ENCODE measurements at regions not wholly inside any gene's neighbourhood (a gene's known extent, or its start where the extent isn't known, plus 50 kb on each side); places are given as distances from the start of the nearest gene placed in this dataset.
"Not testable (repeated sequence)": the region's sequence is repeated elsewhere in the genome, so short reads cannot be mapped to it uniquely, and the experiment has no call there.

DNA sequence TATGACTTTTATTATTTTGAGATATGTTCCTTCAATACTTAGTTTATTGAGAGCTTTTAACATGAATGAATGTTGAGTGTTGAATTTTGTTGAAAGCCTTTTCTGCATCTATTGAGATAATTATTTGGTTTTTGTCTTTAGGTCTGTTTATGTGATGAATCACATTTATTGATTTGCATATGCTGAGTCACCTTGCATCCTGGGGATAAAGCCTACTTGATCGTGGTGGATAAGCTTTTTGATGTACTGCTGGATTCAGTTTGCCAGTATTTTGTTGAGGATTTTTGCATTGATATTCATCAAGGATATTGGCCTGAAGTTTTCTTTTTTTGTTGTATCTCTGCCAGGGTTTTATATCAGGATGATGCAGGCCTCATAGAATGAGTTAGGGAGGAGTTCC, 106.5 kb upstream of the DAZL start:
- in situ Hi-C loops (cut with MboI); POLR2A ChIA-PET: not testable (repeated sequence)

GRCh38 chr3:16715281-16715680, 110.1 kb upstream of the DAZL start:
- Histone ChIP-seq H2AFZ (ENCODE audit: control insufficient read depth, low read depth, low read length) (no peak overlapping the region), H3K9me3 (replicated peaks; ENCODE audit: control insufficient read depth, insufficient read depth, low read length) (no peaks in the 10 kb centered on the region; the same call in 2 of the 3 replicates), H3K27ac (ENCODE audit: control insufficient read depth, insufficient read depth) (no peak overlapping the region), H3K36me3 (ENCODE audit: control insufficient read depth in 2 of 2, insufficient read depth in 2 of 2, low read length in 1 of 2) (no peaks in the 10 kb centered on the region), H3K79me2 (ENCODE audit: control insufficient read depth, insufficient read depth, low read length) (no peaks in the 10 kb centered on the region), H3K4me3 (no peak overlapping the region), H3K9ac (ENCODE audit: control insufficient read depth, insufficient read depth, low read length) (no peak overlapping the region), H4K20me1 (ENCODE audit: control insufficient read depth, insufficient read depth) (no peaks in the 10 kb centered on the region), H3K4me2 (ENCODE audit: control insufficient read depth, insufficient read depth) (no peak overlapping the region), H3K27me3 (replicated peaks in 1 of 2; ENCODE audit: control insufficient read depth in 2 of 2, insufficient read depth in 2 of 2, low read length in 1 of 2) (no peaks in the 10 kb centered on the region), H3K4me1 (ENCODE audit: control insufficient read depth, insufficient read depth, low read length) (no peaks in the 10 kb centered on the region)
- no TSS peak for BruUV-seq (replicated peaks)
- ChIA-PET SMC1A (ENCODE audit: uncharacterized antibody, unreplicated experiment) (interaction anchor here (0.6 kb wide), 1 partner anchor 542 kb away, joined by 3 read pairs; no protein-coding TSS in a partner anchor), RAD21 (ENCODE audit: unreplicated experiment) (no interaction called here), POLR2A (no interaction called here), CTCF (no interaction called here)
- DNase-seq (ENCODE audit: low read depth, low spot score) (no peak), FAIRE-seq (no peak), ATAC-seq (no peak)
- in situ Hi-C loops (cut with MboI): no loop called here
- intact Hi-C loops (cut with micrococcal nuclease; ENCODE audit: unreplicated experiment): no loop called here
- WGBS (ENCODE audit: insufficient coverage, insufficient replicate concordance, low lambda C conversion rate, missing lambda C conversion rate): 8% methylated on average over 4 of the region's 4 CpGs
- TF ChIP-seq HSF1 (IDR thresholded peaks at IDR 0.05; ENCODE audit: low read depth, low read length) (no peak), KLF5 (IDR thresholded peaks at IDR 0.05; ENCODE audit: partially characterized antibody) (no peak), NFYA (IDR thresholded peaks at IDR 0.05; ENCODE audit: borderline replicate concordance, low read depth, low read length) (no peak), ZBED1 (IDR thresholded peaks at IDR 0.05; ENCODE audit: borderline replicate concordance) (no peak), SIX5 (IDR thresholded peaks at IDR 0.05; ENCODE audit: low read depth, low read length, severe bottlenecking) (no peak), CBX5 (IDR thresholded peaks at IDR 0.05; ENCODE audit: low read depth) (no peak), CEBPZ (IDR thresholded peaks at IDR 0.05; ENCODE audit: low read depth, low read length) (no peak), ETV6 (conservative IDR thresholded peaks at IDR 0.05 in 1 of 2, IDR thresholded peaks at IDR 0.05 in 1 of 2; ENCODE audit: borderline replicate concordance in 1 of 2, low read depth in 1 of 2) (no peak)

More for the DNA sequence above, 106.5 kb upstream of the DAZL start:
- H3K9ac ChIP-seq (ENCODE audit: control insufficient read depth, insufficient read depth, low read length); FAIRE-seq; H3K4me3 ChIP-seq; H3K4me2 ChIP-seq (ENCODE audit: control insufficient read depth, insufficient read depth); ATAC-seq; H3K4me1 ChIP-seq (ENCODE audit: control insufficient read depth, insufficient read depth, low read length); H3K79me2 ChIP-seq (ENCODE audit: control insufficient read depth, insufficient read depth, low read length); BruUV-seq (replicated peaks); DNase-seq (ENCODE audit: low read depth, low spot score); intact Hi-C loops (cut with micrococcal nuclease; ENCODE audit: unreplicated experiment); RAD21 ChIA-PET (ENCODE audit: unreplicated experiment); H3K36me3 ChIP-seq (ENCODE audit: control insufficient read depth in 2 of 2, insufficient read depth in 2 of 2, low read length in 1 of 2); H3K9me3 ChIP-seq (replicated peaks; ENCODE audit: control insufficient read depth, insufficient read depth, low read length); CTCF ChIA-PET; H3K27ac ChIP-seq (ENCODE audit: control insufficient read depth, insufficient read depth); H3K27me3 ChIP-seq (replicated peaks in 1 of 2; ENCODE audit: control insufficient read depth in 2 of 2, insufficient read depth in 2 of 2, low read length in 1 of 2); SMC1A ChIA-PET (ENCODE audit: uncharacterized antibody, unreplicated experiment); H2AFZ ChIP-seq (ENCODE audit: control insufficient read depth, low read depth, low read length); H4K20me1 ChIP-seq (ENCODE audit: control insufficient read depth, insufficient read depth): not testable (repeated sequence)
- 0% methylated on average over 1 of the region's 1 CpG for WGBS (ENCODE audit: insufficient coverage, insufficient replicate concordance, low lambda C conversion rate, missing lambda C conversion rate)
